Astrocyte (in vitro differentiated cells and primary cell): ENCODE measurements at regions not wholly inside any gene's neighbourhood (a gene's known extent, or its start where the extent isn't known, plus 50 kb on each side); places are given as distances from the start of the nearest gene placed in this dataset.

Source experiments
- CTCF ChIP-seq: IDR thresholded peaks from 2 replicates; pipeline ENCODE4 v1.5.1; 2011; ENCODE audit warnings: low read depth, mild to moderate bottlenecking, inconsistent platforms, low read length, moderate library complexity; ENCODE audit not compliant: insufficient read depth
- EZH2 ChIP-seq: IDR thresholded peaks from 2 replicates; pipeline ENCODE4 v1.6.1; 2012; ENCODE audit warnings: mild to moderate bottlenecking, low read length, inconsistent platforms; ENCODE audit not compliant: insufficient read depth

- TF ChIP-seq CTCF (no peak), EZH2 (no peak)
Observed at GRCh38 chr13:81745391-81745790, 1404.5 kb upstream of the SPRY2 start.
